ENCODE measurements at regions not wholly inside any gene's neighbourhood (a gene's known extent, or its start where the extent isn't known, plus 50 kb on each side); places are given as distances from the start of the nearest gene placed in this dataset.

DNA sequence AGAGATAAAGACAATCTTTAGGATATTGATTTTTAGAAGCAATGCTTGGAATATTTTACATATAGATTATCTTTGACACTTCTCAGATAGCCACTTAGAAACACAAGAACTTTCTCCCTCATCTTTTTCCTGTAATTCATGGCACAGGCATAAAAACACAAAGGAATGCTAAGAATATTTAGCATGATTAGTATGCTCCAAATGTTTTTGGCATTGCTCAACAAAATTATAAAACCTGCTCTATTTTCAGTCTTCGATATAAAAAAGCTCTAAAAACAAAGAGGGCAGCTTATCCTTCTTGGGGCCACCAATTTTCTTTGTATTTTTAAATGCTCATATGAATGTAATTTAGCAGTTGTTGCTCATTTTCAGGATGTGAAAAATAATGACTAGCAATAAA, 90.8 kb downstream of the RAD51AP2 start:
- no peaks in the 10 kb centered on the region for H3K27me3 ChIP-seq (ENCODE audit: insufficient read depth, low read length)
- no peaks in the 10 kb centered on the region for H3K36me3 Mint-ChIP-seq (ENCODE audit: insufficient read depth in 1 of 3, low read depth in 3 of 3)
- no peak overlapping the region for H3K27ac ChIP-seq (ENCODE audit: insufficient read length, low read depth, low read length)
- H3K9me3 ChIP-seq (ENCODE audit: control insufficient read depth, low read depth, low read length) = no peaks in the 10 kb centered on the region
- no peak overlapping the region for H3K9ac ChIP-seq (ENCODE audit: extremely low read depth, insufficient read length, low read length)
- H2AK5ac ChIP-seq (ENCODE audit: insufficient read length, low read length) = no peak overlapping the region
- H2BK5ac ChIP-seq (ENCODE audit: insufficient read length, low read length) = no peak overlapping the region
- no peak overlapping the region for H2BK15ac ChIP-seq (ENCODE audit: low read depth, low read length)
- peaks cover 3 to 4% of the 10 kb centered on the region in 2 experiments; a peak in 3 of 4 replicates for H3K4me1 Mint-ChIP-seq
- no peak overlapping the region for H3K18ac ChIP-seq (ENCODE audit: insufficient read length, low read depth, low read length)
- no peaks in the 10 kb centered on the region for H3K9me3 Mint-ChIP-seq
- H4K91ac ChIP-seq (ENCODE audit: insufficient read length, low read depth, low read length) = no peak overlapping the region
- no peaks in the 10 kb centered on the region for H3K27me3 Mint-ChIP-seq (ENCODE audit: low read depth)
- no peaks in the 10 kb centered on the region for H3K23me2 ChIP-seq (ENCODE audit: insufficient read length, low read depth, low read length, poor library complexity, severe bottlenecking)
- no peak overlapping the region for H3K4ac ChIP-seq (ENCODE audit: low read depth, low read length)
- TF ChIP-seq, protein P1, sequence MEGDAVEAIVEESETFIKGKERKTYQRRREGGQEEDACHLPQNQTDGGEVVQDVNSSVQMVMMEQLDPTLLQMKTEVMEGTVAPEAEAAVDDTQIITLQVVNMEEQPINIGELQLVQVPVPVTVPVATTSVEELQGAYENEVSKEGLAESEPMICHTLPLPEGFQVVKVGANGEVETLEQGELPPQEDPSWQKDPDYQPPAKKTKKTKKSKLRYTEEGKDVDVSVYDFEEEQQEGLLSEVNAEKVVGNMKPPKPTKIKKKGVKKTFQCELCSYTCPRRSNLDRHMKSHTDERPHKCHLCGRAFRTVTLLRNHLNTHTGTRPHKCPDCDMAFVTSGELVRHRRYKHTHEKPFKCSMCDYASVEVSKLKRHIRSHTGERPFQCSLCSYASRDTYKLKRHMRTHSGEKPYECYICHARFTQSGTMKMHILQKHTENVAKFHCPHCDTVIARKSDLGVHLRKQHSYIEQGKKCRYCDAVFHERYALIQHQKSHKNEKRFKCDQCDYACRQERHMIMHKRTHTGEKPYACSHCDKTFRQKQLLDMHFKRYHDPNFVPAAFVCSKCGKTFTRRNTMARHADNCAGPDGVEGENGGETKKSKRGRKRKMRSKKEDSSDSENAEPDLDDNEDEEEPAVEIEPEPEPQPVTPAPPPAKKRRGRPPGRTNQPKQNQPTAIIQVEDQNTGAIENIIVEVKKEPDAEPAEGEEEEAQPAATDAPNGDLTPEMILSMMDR (conservative IDR thresholded peaks at IDR 0.05) = no peak
- H3K27ac Mint-ChIP-seq = no peak overlapping the region
- H3K14ac ChIP-seq (ENCODE audit: insufficient read depth, low read length) = no peak overlapping the region
- H3K56ac ChIP-seq (ENCODE audit: insufficient read length, low read depth, low read length) = no peak overlapping the region
- H3T11ph ChIP-seq (ENCODE audit: low read length) = no peak overlapping the region
- no peaks in the 10 kb centered on the region for H3K79me2 ChIP-seq (ENCODE audit: insufficient read depth, low read length)
- no peak overlapping the region for H4K8ac ChIP-seq (replicated peaks; ENCODE audit: insufficient read length, low read depth, low read length)
- no peak for DNase-seq
- no peak overlapping the region for H3K23ac ChIP-seq (ENCODE audit: insufficient read length, low read depth, low read length)
- H2AFZ ChIP-seq (ENCODE audit: low read length) = no peak overlapping the region
- no peaks in the 10 kb centered on the region for H4K20me1 ChIP-seq (ENCODE audit: control insufficient read depth, insufficient read depth, insufficient read length)
- H3K4me1 ChIP-seq (ENCODE audit: insufficient read depth, low read length) = no peaks in the 10 kb centered on the region
- WGBS (ENCODE audit: extremely low coverage, insufficient read length, low lambda C conversion rate) = no CpG with 5 or more reads among the region's 1 CpG
- no peak overlapping the region for H4K5ac ChIP-seq (ENCODE audit: insufficient read length, low read depth, low read length)
- H3K79me1 ChIP-seq (ENCODE audit: insufficient read depth, low read depth, low read length, poor library complexity, severe bottlenecking) = no peaks in the 10 kb centered on the region
- H2BK120ac ChIP-seq (ENCODE audit: low read depth, low read length, poor library complexity, severe bottlenecking) = no peak overlapping the region
- H2BK20ac ChIP-seq (ENCODE audit: low read depth, low read length, poor library complexity, severe bottlenecking) = no peak overlapping the region
- no peak overlapping the region for H3K4me3 Mint-ChIP-seq
- H3K4me2 ChIP-seq (ENCODE audit: insufficient read depth, insufficient read length, low read length) = no peak overlapping the region
- no peak overlapping the region for H2BK12ac ChIP-seq (ENCODE audit: insufficient read length, low read depth, low read length)

Measured in H9 (cell line).